Thoracic aorta (tissue), 2 donors: ENCODE measurements at regions not wholly inside any gene's neighbourhood (a gene's known extent, or its start where the extent isn't known, plus 50 kb on each side); places are given as distances from the start of the nearest gene placed in this dataset.

ENCODE experiments used
- ATAC-seq: fragments of 150-250 bp; one replicate; pipeline ENCODE4 v1.8.0; 2017; ENCODE audit warnings: low read depth; ENCODE audit not compliant: insufficient number of reproducible peaks, low FRiP score
- DNase-seq: peaks from one replicate; pipeline ENCODE4 v3.0.0-alpha.2; 2020; ENCODE audit warnings: low spot score
- H3K27ac ChIP-seq, 2 donors: fragments of 200-600 bp; sonication (generic); 1 replicate in 1 of 2; 2 replicates in 1 of 2; pipeline ENCODE4 v1.5.1; 2016; ENCODE audit warnings: mild to moderate bottlenecking in 2 of 2, moderate library complexity in 2 of 2
- H3K27me3 ChIP-seq: fragments of 200-600 bp; sonication (generic); replicated peaks from 2 replicates; pipeline ENCODE4 v1.6.0; 2016; ENCODE audit warnings: mild to moderate bottlenecking; ENCODE audit not compliant: insufficient read depth
- H3K36me3 ChIP-seq: fragments of 200-600 bp; sonication (generic); one replicate; pipeline ENCODE4 v1.5.1; 2016
- H3K4me1 ChIP-seq, 2 donors: fragments of 200-600 bp; sonication (generic); 1 replicate in 1 of 2; 2 replicates in 1 of 2; pipeline versions ENCODE4 v1.5.1 to v1.6.0; 2016; ENCODE audit warnings: low read depth in 2 of 2, mild to moderate bottlenecking in 1 of 2; ENCODE audit not compliant: control insufficient read depth in 1 of 2
- H3K4me3 ChIP-seq: fragments of 200-600 bp; sonication (generic); 2 replicates; pipeline ENCODE4 v1.5.1; 2016; ENCODE audit warnings: mild to moderate bottlenecking
- H3K9me3 ChIP-seq: fragments of 200-600 bp; sonication (generic); 2 replicates; pipeline ENCODE4 v1.5.1; 2016
- TF ChIP-seq, protein P1 (sequence below): fragments of 200-600 bp; sonication (generic); IDR thresholded peaks from one replicate; pipeline ENCODE4 v1.5.1; 2019; ENCODE audit warnings: antibody characterized with exemption

GRCh38 chr5:112641515-112642110 lies 96.1 kb upstream of the APC start:
- Histone ChIP-seq H3K4me1 (no peaks in the 10 kb centered on the region), H3K9me3 (no peaks in the 10 kb centered on the region), H3K27ac (no peak overlapping the region), H3K4me3 (no peak overlapping the region), H3K36me3 (no peaks in the 10 kb centered on the region), H3K27me3 (no peaks in the 10 kb centered on the region)
- ATAC-seq: no peak
- TF ChIP-seq, protein P1, sequence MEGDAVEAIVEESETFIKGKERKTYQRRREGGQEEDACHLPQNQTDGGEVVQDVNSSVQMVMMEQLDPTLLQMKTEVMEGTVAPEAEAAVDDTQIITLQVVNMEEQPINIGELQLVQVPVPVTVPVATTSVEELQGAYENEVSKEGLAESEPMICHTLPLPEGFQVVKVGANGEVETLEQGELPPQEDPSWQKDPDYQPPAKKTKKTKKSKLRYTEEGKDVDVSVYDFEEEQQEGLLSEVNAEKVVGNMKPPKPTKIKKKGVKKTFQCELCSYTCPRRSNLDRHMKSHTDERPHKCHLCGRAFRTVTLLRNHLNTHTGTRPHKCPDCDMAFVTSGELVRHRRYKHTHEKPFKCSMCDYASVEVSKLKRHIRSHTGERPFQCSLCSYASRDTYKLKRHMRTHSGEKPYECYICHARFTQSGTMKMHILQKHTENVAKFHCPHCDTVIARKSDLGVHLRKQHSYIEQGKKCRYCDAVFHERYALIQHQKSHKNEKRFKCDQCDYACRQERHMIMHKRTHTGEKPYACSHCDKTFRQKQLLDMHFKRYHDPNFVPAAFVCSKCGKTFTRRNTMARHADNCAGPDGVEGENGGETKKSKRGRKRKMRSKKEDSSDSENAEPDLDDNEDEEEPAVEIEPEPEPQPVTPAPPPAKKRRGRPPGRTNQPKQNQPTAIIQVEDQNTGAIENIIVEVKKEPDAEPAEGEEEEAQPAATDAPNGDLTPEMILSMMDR: no peak
- no peak for DNase-seq

- Histone ChIP-seq H3K9me3 (no peaks in the 10 kb centered on the region), H3K27me3 (no peaks in the 10 kb centered on the region), H3K4me1 (no peaks in the 10 kb centered on the region), H3K27ac (no peak overlapping the region), H3K4me3 (no peak overlapping the region), H3K36me3 (no peaks in the 10 kb centered on the region)
- TF ChIP-seq, protein P1: no peak
- ATAC-seq: no peak
- no peak for DNase-seq
Observed at GRCh38 chr5:112642885-112643284, 94.8 kb upstream of the APC start.

DNA sequence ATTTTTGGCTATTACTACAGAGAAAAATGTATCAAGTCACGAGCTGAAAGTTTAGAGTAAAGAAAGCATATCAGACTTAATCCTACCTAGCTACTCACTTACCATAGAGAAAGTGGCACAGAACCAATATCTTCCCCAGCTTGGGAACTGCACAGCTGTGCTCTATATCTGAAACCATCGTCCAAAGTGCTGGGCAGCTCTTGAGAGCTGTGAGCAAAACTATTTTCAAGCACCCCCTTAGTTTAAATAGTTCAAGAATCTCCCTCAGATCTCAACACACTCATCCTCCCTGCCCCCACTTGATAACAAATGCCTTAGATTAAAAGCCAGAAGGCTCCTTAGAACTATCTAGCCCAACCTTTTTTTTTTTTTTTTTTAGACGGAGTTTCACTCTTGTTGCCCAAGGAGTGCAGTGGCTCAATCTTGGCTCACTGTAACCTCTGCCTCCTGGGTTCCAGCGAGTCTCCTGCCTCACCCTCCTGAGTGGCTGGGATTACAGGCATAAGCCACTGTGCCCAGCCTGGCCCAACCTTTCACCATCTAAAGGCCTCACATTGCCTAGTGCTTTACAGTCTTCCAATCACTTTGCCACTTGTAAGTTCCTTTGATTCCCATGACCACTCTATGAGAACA lies 94.2 kb upstream of the APC start:
- TF ChIP-seq, protein P1: no peak
- Histone ChIP-seq H3K27ac (no peak overlapping the region), H3K27me3 (no peaks in the 10 kb centered on the region), H3K36me3 (no peaks in the 10 kb centered on the region), H3K4me3 (no peak overlapping the region), H3K4me1 (no peaks in the 10 kb centered on the region), H3K9me3 (no peaks in the 10 kb centered on the region)
- DNase-seq (no peak), ATAC-seq (no peak)

GRCh38 chr5:112646139-112646936 lies 91.3 kb upstream of the APC start:
- Histone ChIP-seq H3K4me1 (no peaks in the 10 kb centered on the region), H3K4me3 (no peak overlapping the region), H3K36me3 (no peaks in the 10 kb centered on the region), H3K9me3 (no peaks in the 10 kb centered on the region), H3K27ac (no peak overlapping the region), H3K27me3 (no peaks in the 10 kb centered on the region)
- no peak for DNase-seq
- TF ChIP-seq, protein P1: no peak
- no peak for ATAC-seq

DNA sequence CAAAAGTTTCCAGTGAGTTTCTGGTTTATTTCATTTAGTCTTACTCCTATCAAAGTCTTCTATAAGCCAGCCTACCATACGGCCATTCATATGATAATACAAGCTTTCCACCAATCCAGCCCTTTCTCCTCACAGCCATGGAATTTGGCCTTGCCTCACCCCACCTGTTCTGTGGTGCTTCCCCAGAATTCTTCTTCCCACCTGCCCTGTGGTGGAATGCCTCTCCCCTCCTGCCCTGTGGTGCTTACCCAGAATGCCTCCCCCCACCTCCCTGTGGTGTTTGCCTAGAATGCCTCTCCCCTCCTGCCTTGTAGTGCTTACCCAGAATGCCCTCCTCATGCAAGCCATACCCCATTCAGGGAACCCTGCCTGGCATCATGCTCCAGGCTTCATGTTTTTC lies 90.3 kb upstream of the APC start:
- H3K36me3 ChIP-seq: no peaks in the 10 kb centered on the region
- ATAC-seq (no peak), DNase-seq (no peak)
- no peaks in the 10 kb centered on the region for H3K27me3 ChIP-seq
- no peak overlapping the region for H3K4me3 ChIP-seq
- no peaks in the 10 kb centered on the region for H3K9me3 ChIP-seq
- no peaks in the 10 kb centered on the region for H3K4me1 ChIP-seq
- H3K27ac ChIP-seq: no peak overlapping the region
- TF ChIP-seq, protein P1: no peak
